Tibial nerve (tissue), 4 donors: ENCODE measurements at regions not wholly inside any gene's neighbourhood (a gene's known extent, or its start where the extent isn't known, plus 50 kb on each side); places are given as distances from the start of the nearest gene placed in this dataset.
A peak's percentile ranks its signal among the peaks of the same experiment; 100 is the strongest.

Source experiments
- DNase-seq, 2 donors: peaks; one replicate each; pipeline ENCODE4 v3.0.0-alpha.2; 2019; ENCODE audit warnings: low spot score in 2 of 2
- H3K27ac ChIP-seq, 4 donors: fragments of 200-600 bp; sonication (generic) in 3 of 4; one replicate each; pipeline ENCODE4 v1.5.1; 2017 to 2019; ENCODE audit warnings: mild to moderate bottlenecking in 1 of 4
- H3K27me3 ChIP-seq, 2 donors: fragments of 200-600 bp; sonication (generic) in 1 of 2; one replicate each; pipeline versions ENCODE4 v1.5.1 to v1.6.0; 2017 to 2019
- H3K36me3 ChIP-seq, 3 donors: fragments of 200-600 bp; sonication (generic); one replicate each; pipeline ENCODE4 v1.5.1; 2018 to 2019
- H3K4me1 ChIP-seq, 4 donors: fragments of 200-600 bp; sonication (generic) in 3 of 4; one replicate each; pipeline ENCODE4 v1.5.1; 2017 to 2019
- H3K4me3 ChIP-seq, 4 donors: fragments of 200-600 bp; sonication (generic) in 3 of 4; one replicate each; pipeline ENCODE4 v1.5.1; 2017 to 2019; ENCODE audit warnings: mild to moderate bottlenecking in 1 of 4, moderate library complexity in 1 of 4
- H3K9me3 ChIP-seq, 4 donors: fragments of 200-600 bp; sonication (generic) in 3 of 4; one replicate each; pipeline ENCODE4 v1.5.1; 2017 to 2019
- EP300 ChIP-seq, 2 donors: sonication (generic); formaldehyde crosslinking; IDR thresholded peaks; one replicate each; pipeline ENCODE4 v1.6.1; 2017; ENCODE audit warnings: antibody characterized with exemption in 2 of 2, mild to moderate bottlenecking in 1 of 2
- POLR2A ChIP-seq, 2 donors: fragments of 450-650 bp; IDR thresholded peaks; one replicate each; pipeline ENCODE4 v1.6.1; 2017; ENCODE audit warnings: antibody characterized with exemption in 2 of 2, mild to moderate bottlenecking in 2 of 2, moderate library complexity in 2 of 2
- WGBS, 2 donors: methylation state at CpG; one replicate each; pipeline ENCODE4 v1.1.5; 2018; 5-methylcytosine and 5-hydroxymethylcytosine counted together
- TF ChIP-seq, protein P1 (sequence below), 5 experiments: fragments of 200-600 bp in 3 of 5; fragments of 450-650 bp in 2 of 5; sonication (generic) in 3 of 5; IDR thresholded peaks; one replicate each; pipeline ENCODE4 v1.5.1; 2016 to 2019; ENCODE audit warnings: antibody characterized with exemption in 5 of 5, mild to moderate bottlenecking in 3 of 5, moderate library complexity in 2 of 5

DNA sequence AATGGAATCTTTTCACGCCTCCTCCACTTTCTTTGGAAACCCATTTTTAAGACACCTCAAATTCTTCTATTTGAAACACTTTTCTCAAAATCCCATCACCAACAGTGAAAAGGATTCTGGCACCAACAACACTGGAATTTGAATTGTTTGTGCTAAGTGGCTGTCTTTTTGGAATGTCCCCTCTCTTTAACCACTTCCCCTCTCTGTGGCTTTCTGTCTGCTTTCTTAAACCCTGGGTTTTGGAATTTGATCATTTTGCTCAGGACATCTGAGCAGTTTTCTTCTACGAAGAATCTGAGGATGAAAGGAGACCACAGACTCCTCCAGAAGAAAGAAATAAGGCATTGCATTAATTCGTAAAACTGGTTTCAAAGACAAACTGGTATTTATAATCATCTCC, 89.0 kb downstream of the MXRA5 start:
- H3K27ac ChIP-seq = no peak overlapping the region
- H3K9me3 ChIP-seq = peaks cover 0 to 3% (median 0%) of the 10 kb centered on the region in 4 donors
- no peak overlapping the region for H3K4me3 ChIP-seq
- H3K27me3 ChIP-seq = no peaks in the 10 kb centered on the region
- TF ChIP-seq, protein P1, sequence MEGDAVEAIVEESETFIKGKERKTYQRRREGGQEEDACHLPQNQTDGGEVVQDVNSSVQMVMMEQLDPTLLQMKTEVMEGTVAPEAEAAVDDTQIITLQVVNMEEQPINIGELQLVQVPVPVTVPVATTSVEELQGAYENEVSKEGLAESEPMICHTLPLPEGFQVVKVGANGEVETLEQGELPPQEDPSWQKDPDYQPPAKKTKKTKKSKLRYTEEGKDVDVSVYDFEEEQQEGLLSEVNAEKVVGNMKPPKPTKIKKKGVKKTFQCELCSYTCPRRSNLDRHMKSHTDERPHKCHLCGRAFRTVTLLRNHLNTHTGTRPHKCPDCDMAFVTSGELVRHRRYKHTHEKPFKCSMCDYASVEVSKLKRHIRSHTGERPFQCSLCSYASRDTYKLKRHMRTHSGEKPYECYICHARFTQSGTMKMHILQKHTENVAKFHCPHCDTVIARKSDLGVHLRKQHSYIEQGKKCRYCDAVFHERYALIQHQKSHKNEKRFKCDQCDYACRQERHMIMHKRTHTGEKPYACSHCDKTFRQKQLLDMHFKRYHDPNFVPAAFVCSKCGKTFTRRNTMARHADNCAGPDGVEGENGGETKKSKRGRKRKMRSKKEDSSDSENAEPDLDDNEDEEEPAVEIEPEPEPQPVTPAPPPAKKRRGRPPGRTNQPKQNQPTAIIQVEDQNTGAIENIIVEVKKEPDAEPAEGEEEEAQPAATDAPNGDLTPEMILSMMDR (IDR thresholded peaks at IDR 0.05) = no peak
- no peak for TF ChIP-seq EP300 (IDR thresholded peaks at IDR 0.05)
- TF ChIP-seq POLR2A (IDR thresholded peaks at IDR 0.05) = no peak
- no peak for DNase-seq
- H3K4me1 ChIP-seq = no peaks in the 10 kb centered on the region
- H3K36me3 ChIP-seq = no peaks in the 10 kb centered on the region
- WGBS, 2 donors = 84 to 85% methylated on average over 3 of the region's 3 CpGs

DNA sequence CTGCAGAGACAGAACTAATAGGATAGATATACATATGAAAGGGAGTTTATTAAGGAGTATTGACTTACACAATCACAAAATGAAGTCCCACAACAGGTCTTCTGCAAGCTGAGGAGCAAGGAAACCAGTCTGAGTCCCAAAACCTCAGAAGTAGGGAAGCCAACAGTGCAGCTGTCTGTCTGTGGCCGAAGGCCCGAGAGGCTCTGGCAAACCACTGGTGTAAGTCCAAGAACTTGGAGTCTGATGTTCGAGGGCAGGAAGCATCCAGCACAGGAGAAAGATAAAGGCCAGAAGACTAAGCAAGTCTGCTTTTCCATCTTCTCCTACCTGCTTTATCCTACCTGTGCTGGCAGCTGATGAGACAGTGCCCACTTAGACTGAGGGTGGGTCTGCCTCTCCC, 89.6 kb downstream of the MXRA5 start:
- no peak for TF ChIP-seq EP300 (IDR thresholded peaks at IDR 0.05)
- no peak for TF ChIP-seq POLR2A (IDR thresholded peaks at IDR 0.05)
- TF ChIP-seq, protein P1 (IDR thresholded peaks at IDR 0.05) = no peak
- WGBS, 2 donors = 59 to 84% methylated on average over 3 of the region's 3 CpGs
- Histone ChIP-seq H3K4me1 (no peaks in the 10 kb centered on the region), H3K27me3 (no peaks in the 10 kb centered on the region), H3K4me3 (no peak overlapping the region), H3K27ac (no peak overlapping the region), H3K9me3 (peaks cover 0 to 3% (median 0%) of the 10 kb centered on the region in 4 donors), H3K36me3 (no peaks in the 10 kb centered on the region)
- DNase-seq = no peak

DNA sequence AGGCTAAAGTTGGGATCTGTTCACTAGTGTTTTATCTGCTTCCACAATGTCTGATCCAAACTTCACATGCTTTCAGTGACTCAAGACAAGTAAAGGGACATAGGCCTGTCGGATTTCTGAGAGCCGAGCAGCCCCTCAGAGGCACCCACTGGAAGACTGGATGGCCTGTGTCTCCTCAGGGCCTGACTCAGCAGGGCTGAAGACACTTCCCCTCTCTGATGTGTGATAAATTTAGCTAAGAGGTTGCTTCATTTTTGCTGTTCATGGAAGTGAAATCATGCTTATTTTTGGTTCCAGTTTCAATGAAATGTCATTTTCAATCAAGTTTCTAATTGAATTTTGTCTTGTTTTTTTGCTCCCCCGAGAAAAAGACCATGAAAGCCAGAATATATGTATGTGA, 93.7 kb downstream of the MXRA5 start:
- Histone ChIP-seq H3K4me1 (no peaks in the 10 kb centered on the region), H3K27ac (no peak overlapping the region), H3K36me3 (no peaks in the 10 kb centered on the region), H3K9me3 (no peaks in the 10 kb centered on the region), H3K4me3 (no peak overlapping the region), H3K27me3 (no peaks in the 10 kb centered on the region)
- TF ChIP-seq EP300 (IDR thresholded peaks at IDR 0.05) = no peak
- TF ChIP-seq, protein P1 (IDR thresholded peaks at IDR 0.05) = no peak
- no peak for TF ChIP-seq POLR2A (IDR thresholded peaks at IDR 0.05)
- 57 to 58% methylated on average over 3 of the region's 3 CpGs for WGBS, 2 donors
- DNase-seq = no peak

DNA sequence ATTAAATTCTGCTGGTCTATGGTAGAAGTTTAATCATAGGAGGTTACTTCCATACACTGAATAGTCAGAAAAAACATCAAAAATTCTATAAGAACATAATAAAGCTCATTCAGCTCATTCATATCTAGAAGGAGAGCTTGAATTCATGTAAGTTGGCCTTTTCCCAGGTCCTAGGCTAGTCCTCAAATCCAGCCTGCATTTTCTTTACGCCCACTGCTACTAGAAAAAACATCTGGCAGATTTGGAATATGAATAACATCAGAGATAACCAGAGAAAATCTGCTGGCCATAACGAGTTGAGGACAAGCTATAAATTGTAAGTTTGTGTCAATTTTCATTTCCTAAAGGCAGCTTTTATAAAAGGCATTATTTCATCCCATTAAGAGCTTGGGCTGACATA, 95.5 kb downstream of the MXRA5 start:
- H3K9me3 ChIP-seq = no peaks in the 10 kb centered on the region
- no peaks in the 10 kb centered on the region for H3K27me3 ChIP-seq
- WGBS, 2 donors = 16 to 29% methylated on average over 2 of the region's 2 CpGs
- no peak overlapping the region for H3K4me3 ChIP-seq
- no peaks in the 10 kb centered on the region for H3K36me3 ChIP-seq
- no peak for TF ChIP-seq EP300 (IDR thresholded peaks at IDR 0.05)
- no peak for TF ChIP-seq POLR2A (IDR thresholded peaks at IDR 0.05)
- TF ChIP-seq, protein P1 (IDR thresholded peaks at IDR 0.05) = no peak
- H3K4me1 ChIP-seq = no peaks in the 10 kb centered on the region
- H3K27ac ChIP-seq = no peak overlapping the region
- DNase-seq = no peak

DNA sequence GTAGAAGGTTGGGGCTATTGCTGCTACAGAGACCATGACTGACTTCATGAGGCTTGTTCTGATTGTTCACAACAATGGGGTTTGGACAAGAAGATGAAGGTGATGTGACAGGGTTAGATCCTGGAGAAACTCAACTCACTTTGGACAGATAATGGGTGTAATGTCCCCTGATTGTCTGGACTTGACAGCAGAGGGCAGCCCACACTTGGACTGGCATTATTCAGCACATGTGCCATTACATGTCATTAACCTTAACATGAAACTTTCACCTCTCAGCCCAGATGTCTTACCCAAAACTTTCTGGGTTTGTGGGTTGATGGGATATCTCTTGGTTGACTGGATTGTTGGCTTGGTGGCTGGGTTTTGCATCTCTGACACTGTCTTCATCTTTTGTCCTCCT, 101.5 kb downstream of the MXRA5 start:
- Histone ChIP-seq H3K9me3 (no peaks in the 10 kb centered on the region), H3K4me1 (no peaks in the 10 kb centered on the region), H3K36me3 (no peaks in the 10 kb centered on the region), H3K27ac (no peak overlapping the region), H3K27me3 (no peaks in the 10 kb centered on the region), H3K4me3 (no peak overlapping the region)
- no peak for DNase-seq
- no peak for TF ChIP-seq EP300 (IDR thresholded peaks at IDR 0.05)
- TF ChIP-seq, protein P1 (IDR thresholded peaks at IDR 0.05) = peak in 1 of 5 experiments; percentile 9
